ENCODE measurements at regions not wholly inside any gene's neighbourhood (a gene's known extent, or its start where the extent isn't known, plus 50 kb on each side); places are given as distances from the start of the nearest gene placed in this dataset.

- no peak for ATAC-seq
- no peak for TF ChIP-seq BACH2 (CRISPR knock-in tag; IDR thresholded peaks at IDR 0.05; ENCODE audit: borderline replicate concordance)
- TF ChIP-seq, protein P1, sequence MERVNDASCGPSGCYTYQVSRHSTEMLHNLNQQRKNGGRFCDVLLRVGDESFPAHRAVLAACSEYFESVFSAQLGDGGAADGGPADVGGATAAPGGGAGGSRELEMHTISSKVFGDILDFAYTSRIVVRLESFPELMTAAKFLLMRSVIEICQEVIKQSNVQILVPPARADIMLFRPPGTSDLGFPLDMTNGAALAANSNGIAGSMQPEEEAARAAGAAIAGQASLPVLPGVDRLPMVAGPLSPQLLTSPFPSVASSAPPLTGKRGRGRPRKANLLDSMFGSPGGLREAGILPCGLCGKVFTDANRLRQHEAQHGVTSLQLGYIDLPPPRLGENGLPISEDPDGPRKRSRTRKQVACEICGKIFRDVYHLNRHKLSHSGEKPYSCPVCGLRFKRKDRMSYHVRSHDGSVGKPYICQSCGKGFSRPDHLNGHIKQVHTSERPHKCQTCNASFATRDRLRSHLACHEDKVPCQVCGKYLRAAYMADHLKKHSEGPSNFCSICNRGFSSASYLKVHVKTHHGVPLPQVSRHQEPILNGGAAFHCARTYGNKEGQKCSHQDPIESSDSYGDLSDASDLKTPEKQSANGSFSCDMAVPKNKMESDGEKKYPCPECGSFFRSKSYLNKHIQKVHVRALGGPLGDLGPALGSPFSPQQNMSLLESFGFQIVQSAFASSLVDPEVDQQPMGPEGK (CRISPR knock-in tag; IDR thresholded peaks at IDR 0.05; ENCODE audit: borderline replicate concordance) = no peak
- TF ChIP-seq ARNTL (CRISPR knock-in tag; IDR thresholded peaks at IDR 0.05; ENCODE audit: borderline replicate concordance, low read depth) = no peak
- no peak for TF ChIP-seq ESRRG (CRISPR knock-in tag; IDR thresholded peaks at IDR 0.05)
- no peak for TF ChIP-seq CREB5 (CRISPR knock-in tag; IDR thresholded peaks at IDR 0.05; ENCODE audit: low read depth)
- TF ChIP-seq TCF4 (CRISPR knock-in tag; IDR thresholded peaks at IDR 0.05; ENCODE audit: borderline replicate concordance) = no peak
- no peak for TF ChIP-seq ZFP30 (CRISPR knock-in tag; IDR thresholded peaks at IDR 0.05)
These were observed 122.4 kb upstream of the VASH1 start for GRCh38 chr14:76638841-76639240.

- TF ChIP-seq OSR1 (CRISPR knock-in tag; IDR thresholded peaks at IDR 0.05) = no peak
- TF ChIP-seq, protein P2, sequence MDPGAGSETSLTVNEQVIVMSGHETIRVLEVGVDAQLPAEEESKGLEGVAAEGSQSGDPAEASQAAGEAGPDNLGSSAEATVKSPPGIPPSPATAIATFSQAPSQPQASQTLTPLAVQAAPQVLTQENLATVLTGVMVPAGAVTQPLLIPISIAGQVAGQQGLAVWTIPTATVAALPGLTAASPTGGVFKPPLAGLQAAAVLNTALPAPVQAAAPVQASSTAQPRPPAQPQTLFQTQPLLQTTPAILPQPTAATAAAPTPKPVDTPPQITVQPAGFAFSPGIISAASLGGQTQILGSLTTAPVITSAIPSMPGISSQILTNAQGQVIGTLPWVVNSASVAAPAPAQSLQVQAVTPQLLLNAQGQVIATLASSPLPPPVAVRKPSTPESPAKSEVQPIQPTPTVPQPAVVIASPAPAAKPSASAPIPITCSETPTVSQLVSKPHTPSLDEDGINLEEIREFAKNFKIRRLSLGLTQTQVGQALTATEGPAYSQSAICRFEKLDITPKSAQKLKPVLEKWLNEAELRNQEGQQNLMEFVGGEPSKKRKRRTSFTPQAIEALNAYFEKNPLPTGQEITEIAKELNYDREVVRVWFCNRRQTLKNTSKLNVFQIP (CRISPR knock-in tag; IDR thresholded peaks at IDR 0.05; ENCODE audit: borderline replicate concordance, low read depth) = no peak
- no peak for TF ChIP-seq ZC3H10 (CRISPR knock-in tag; IDR thresholded peaks at IDR 0.05)
- ATAC-seq = no peak
These were observed 121.5 kb upstream of the VASH1 start for GRCh38 chr14:76639606-76640229.

GRCh38 chr14:76640923-76641395 is 120.3 kb upstream of the VASH1 start:
- no peak for TF ChIP-seq BACH2 (CRISPR knock-in tag; IDR thresholded peaks at IDR 0.05; ENCODE audit: borderline replicate concordance)
- TF ChIP-seq, protein P1 (CRISPR knock-in tag; IDR thresholded peaks at IDR 0.05; ENCODE audit: borderline replicate concordance) = no peak
- no peak for TF ChIP-seq PPARA (CRISPR knock-in tag; IDR thresholded peaks at IDR 0.05; ENCODE audit: borderline replicate concordance)
- TF ChIP-seq CREB5 (CRISPR knock-in tag; IDR thresholded peaks at IDR 0.05; ENCODE audit: low read depth) = no peak
- no peak for TF ChIP-seq TSHZ2 (CRISPR knock-in tag; IDR thresholded peaks at IDR 0.05)
- TF ChIP-seq RARB (CRISPR knock-in tag; IDR thresholded peaks at IDR 0.05) = no peak
- TF ChIP-seq ZNF8 (CRISPR knock-in tag; IDR thresholded peaks at IDR 0.05) = no peak
- TF ChIP-seq ZC3H10 (CRISPR knock-in tag; IDR thresholded peaks at IDR 0.05) = no peak
- ATAC-seq = no peak

- ATAC-seq = no peak
- TF ChIP-seq ZC3H10 (CRISPR knock-in tag; IDR thresholded peaks at IDR 0.05) (no peak), SNAI2 (CRISPR knock-in tag; IDR thresholded peaks at IDR 0.05) (no peak), ARNTL (CRISPR knock-in tag; IDR thresholded peaks at IDR 0.05; ENCODE audit: borderline replicate concordance, low read depth) (no peak)
These were observed 119.7 kb upstream of the VASH1 start for GRCh38 chr14:76641541-76641940.
